ENCODE measurements at regions not wholly inside any gene's neighbourhood (a gene's known extent, or its start where the extent isn't known, plus 50 kb on each side); places are given as distances from the start of the nearest gene placed in this dataset.

DNA sequence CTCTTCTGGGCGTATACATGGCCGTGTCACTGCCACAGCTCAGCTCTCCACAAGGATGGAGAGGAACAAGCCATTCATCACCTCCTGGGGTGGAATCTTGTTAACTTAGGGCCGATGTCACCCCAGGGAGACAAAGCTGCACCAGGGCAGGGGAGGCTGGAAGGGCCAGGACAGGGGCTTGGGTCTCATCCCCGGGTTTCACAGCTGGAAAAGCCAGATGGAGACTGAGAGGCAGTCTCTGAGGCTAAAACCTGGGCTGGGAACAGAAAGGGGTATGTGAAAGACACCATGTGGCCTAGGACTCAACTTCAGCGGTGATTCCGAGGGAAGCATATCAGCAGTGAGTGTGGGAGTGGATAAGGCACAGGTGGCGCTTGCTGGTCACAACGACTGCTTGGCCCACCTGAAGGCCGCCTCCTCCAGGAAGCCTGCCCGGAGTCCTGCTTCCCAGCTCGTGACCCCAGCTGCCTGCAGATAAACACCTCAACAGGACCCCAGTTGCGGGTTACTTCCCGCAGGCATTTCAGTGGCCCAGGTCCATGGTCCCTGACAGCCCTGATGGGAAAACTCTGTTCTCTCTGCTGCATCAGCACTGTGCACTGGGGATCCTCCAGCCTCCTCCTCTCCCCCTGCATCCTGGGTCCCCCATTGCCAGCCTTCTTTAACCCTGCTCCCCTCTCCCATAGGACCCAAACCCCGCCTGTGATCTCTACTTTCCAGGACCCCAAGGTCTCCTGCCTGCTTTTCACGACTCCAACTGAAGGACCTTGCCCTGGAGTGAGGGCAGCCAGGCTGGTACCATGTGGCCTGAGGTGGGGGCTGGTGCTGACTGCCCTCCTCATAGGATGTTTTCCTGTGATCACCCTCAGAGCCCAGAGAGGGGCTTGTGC, 51.7 kb upstream of the FCN1 start:
- no peak overlapping the region for H3K4me3 ChIP-seq (ENCODE audit: insufficient read depth, low read depth, low read length)
- H3K27ac ChIP-seq (ENCODE audit: low read depth, low read length) = no peak overlapping the region
- Mint-ChIP-seq H3K9me3 (ENCODE audit: unreplicated experiment) (peaks cover 4% of the 10 kb centered on the region), H3K27ac (ENCODE audit: unreplicated experiment) (no peak overlapping the region), H3K27me3 (ENCODE audit: low read depth, unreplicated experiment) (peaks cover 40% of the 10 kb centered on the region), H3K4me1 (ENCODE audit: low read depth, unreplicated experiment) (peaks cover 9% of the 10 kb centered on the region), H3K36me3 (ENCODE audit: low read depth, unreplicated experiment) (no peaks in the 10 kb centered on the region), H3K4me3 (ENCODE audit: unreplicated experiment) (no peak overlapping the region)
- no peak overlapping the region for H3K4me2 ChIP-seq (ENCODE audit: low read length)
- peaks cover 4% of the 10 kb centered on the region for H3K27me3 ChIP-seq (ENCODE audit: insufficient read depth, low read length)
- H2AFZ ChIP-seq (ENCODE audit: low read depth, low read length) = no peak overlapping the region
- H3K9me3 ChIP-seq (ENCODE audit: insufficient read depth, low read depth, low read length) = no peaks in the 10 kb centered on the region
- TF ChIP-seq, protein P1, sequence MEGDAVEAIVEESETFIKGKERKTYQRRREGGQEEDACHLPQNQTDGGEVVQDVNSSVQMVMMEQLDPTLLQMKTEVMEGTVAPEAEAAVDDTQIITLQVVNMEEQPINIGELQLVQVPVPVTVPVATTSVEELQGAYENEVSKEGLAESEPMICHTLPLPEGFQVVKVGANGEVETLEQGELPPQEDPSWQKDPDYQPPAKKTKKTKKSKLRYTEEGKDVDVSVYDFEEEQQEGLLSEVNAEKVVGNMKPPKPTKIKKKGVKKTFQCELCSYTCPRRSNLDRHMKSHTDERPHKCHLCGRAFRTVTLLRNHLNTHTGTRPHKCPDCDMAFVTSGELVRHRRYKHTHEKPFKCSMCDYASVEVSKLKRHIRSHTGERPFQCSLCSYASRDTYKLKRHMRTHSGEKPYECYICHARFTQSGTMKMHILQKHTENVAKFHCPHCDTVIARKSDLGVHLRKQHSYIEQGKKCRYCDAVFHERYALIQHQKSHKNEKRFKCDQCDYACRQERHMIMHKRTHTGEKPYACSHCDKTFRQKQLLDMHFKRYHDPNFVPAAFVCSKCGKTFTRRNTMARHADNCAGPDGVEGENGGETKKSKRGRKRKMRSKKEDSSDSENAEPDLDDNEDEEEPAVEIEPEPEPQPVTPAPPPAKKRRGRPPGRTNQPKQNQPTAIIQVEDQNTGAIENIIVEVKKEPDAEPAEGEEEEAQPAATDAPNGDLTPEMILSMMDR (IDR thresholded peaks at IDR 0.05; ENCODE audit: insufficient read depth, low read depth, low read length) = no peak
- no peak for TF ChIP-seq EZH2 (IDR thresholded peaks at IDR 0.05; ENCODE audit: insufficient read depth, low read length)
- no peaks in the 10 kb centered on the region for H3K4me1 ChIP-seq (ENCODE audit: insufficient read depth, low read length)
- no peaks in the 10 kb centered on the region for H3K79me2 ChIP-seq (ENCODE audit: insufficient read depth, low read length)
- no peaks in the 10 kb centered on the region for H4K20me1 ChIP-seq (ENCODE audit: insufficient read depth, low read length)
- no peak for DNase-seq (ENCODE audit: low read depth)
- H3K9ac ChIP-seq (ENCODE audit: low read length) = no peak overlapping the region
- no peak for FAIRE-seq
- no peaks in the 10 kb centered on the region for H3K36me3 ChIP-seq (ENCODE audit: insufficient read depth, low read length)

DNA sequence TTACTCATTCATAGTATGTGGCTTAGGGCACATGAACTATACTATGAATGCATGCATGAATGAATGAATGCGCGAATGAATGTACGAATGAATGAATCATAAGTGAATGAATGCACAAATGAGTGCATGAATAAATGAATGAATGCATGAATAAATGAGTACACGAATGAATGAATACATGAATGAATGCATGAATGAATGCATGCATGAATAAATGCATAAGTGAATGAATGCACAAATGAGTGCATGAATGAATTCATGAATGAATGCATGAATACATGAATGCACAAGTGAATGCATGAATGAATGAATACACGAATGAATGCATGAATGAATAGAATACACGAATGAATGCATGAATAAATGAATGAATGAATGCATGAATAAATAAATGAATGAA, 52.5 kb upstream of the FCN1 start:
- no peak for FAIRE-seq
- H3K4me3 Mint-ChIP-seq (ENCODE audit: unreplicated experiment) = no peak overlapping the region

More for the DNA sequence above, 52.5 kb upstream of the FCN1 start:
- Histone ChIP-seq H3K4me2 (ENCODE audit: low read length) (no peak overlapping the region), H3K79me2 (ENCODE audit: insufficient read depth, low read length) (no peaks in the 10 kb centered on the region), H3K4me3 (ENCODE audit: insufficient read depth, low read depth, low read length) (no peak overlapping the region), H3K9me3 (ENCODE audit: insufficient read depth, low read depth, low read length) (no peaks in the 10 kb centered on the region), H4K20me1 (ENCODE audit: insufficient read depth, low read length) (no peaks in the 10 kb centered on the region), H3K27ac (ENCODE audit: low read depth, low read length) (no peak overlapping the region), H3K27me3 (ENCODE audit: insufficient read depth, low read length) (peaks cover 4% of the 10 kb centered on the region), H3K4me1 (ENCODE audit: insufficient read depth, low read length) (no peaks in the 10 kb centered on the region), H3K9ac (ENCODE audit: low read length) (no peak overlapping the region), H2AFZ (ENCODE audit: low read depth, low read length) (no peak overlapping the region), H3K36me3 (ENCODE audit: insufficient read depth, low read length) (no peaks in the 10 kb centered on the region)
- Mint-ChIP-seq H3K4me1 (ENCODE audit: low read depth, unreplicated experiment) (peaks cover 9% of the 10 kb centered on the region), H3K27ac (ENCODE audit: unreplicated experiment) (no peak overlapping the region), H3K36me3 (ENCODE audit: low read depth, unreplicated experiment) (no peaks in the 10 kb centered on the region), H3K9me3 (ENCODE audit: unreplicated experiment) (peaks cover 4% of the 10 kb centered on the region), H3K27me3 (ENCODE audit: low read depth, unreplicated experiment) (peaks cover 41% of the 10 kb centered on the region)
- TF ChIP-seq, protein P1 (IDR thresholded peaks at IDR 0.05; ENCODE audit: insufficient read depth, low read depth, low read length) = no peak
- TF ChIP-seq EZH2 (IDR thresholded peaks at IDR 0.05; ENCODE audit: insufficient read depth, low read length) = no peak
- DNase-seq (ENCODE audit: low read depth) = no peak
